Naive thymus-derived CD8-positive, alpha-beta T cell (primary cell): ENCODE measurements at regions not wholly inside any gene's neighbourhood (a gene's known extent, or its start where the extent isn't known, plus 50 kb on each side); places are given as distances from the start of the nearest gene placed in this dataset.
"Not testable (repeated sequence)": the region's sequence is repeated elsewhere in the genome, so short reads cannot be mapped to it uniquely, and the experiment has no call there.

Experiments used
- ATAC-seq, 2 donors: fragments of 150-1000 bp; cut with Tn5 transposase in 1 of 2; sonication (Bioruptor Pico), chemical (Tn5 transposase) in 1 of 2; 1 replicate in 1 of 2; 2 replicates in 1 of 2; pipeline ENCODE4 v1.10.0; 2021; ENCODE audit warnings: mild to moderate bottlenecking in 2 of 2, moderate library complexity in 2 of 2
- POLR2A ChIA-PET: fragments of 350-600 bp; sonication (Branson Sonifier 250); formaldehyde crosslinking; loops from one replicate; lab custom pipeline; 2021; ENCODE audit warnings: antibody characterized with exemption; lab: Charles Lee
- DNase-seq, 10 donors: peaks; one replicate each; pipeline versions ENCODE4 v3.0.0 to v3.0.0-alpha.2; 2020 to 2022
- H3K27ac Mint-ChIP-seq, 10 donors: one replicate each; pipeline ENCODE4 v1.8.0; 2020 to 2022; ENCODE audit warnings: mild to moderate bottlenecking in 10 of 10, mixed read lengths in 10 of 10, moderate library complexity in 4 of 10, inconsistent platforms in 1 of 10
- H3K27me3 Mint-ChIP-seq, 5 donors: one replicate each; pipeline ENCODE4 v1.8.0; 2021 to 2022; ENCODE audit warnings: mixed read lengths in 5 of 5
- H3K36me3 Mint-ChIP-seq, 3 donors: one replicate each; pipeline ENCODE4 v1.8.0; 2020 to 2022; ENCODE audit warnings: mixed read lengths in 3 of 3, mild to moderate bottlenecking in 2 of 3, inconsistent platforms in 1 of 3
- H3K4me1 Mint-ChIP-seq, 4 donors: one replicate each; pipeline ENCODE4 v1.8.0; 2021 to 2022; ENCODE audit warnings: mixed read lengths in 4 of 4
- H3K4me3 Mint-ChIP-seq, 10 donors: one replicate each; pipeline ENCODE4 v1.8.0; 2020 to 2022; ENCODE audit warnings: mild to moderate bottlenecking in 10 of 10, mixed read lengths in 10 of 10, moderate library complexity in 6 of 10, inconsistent platforms in 1 of 10
- H3K9me3 Mint-ChIP-seq, 9 donors: one replicate each; pipeline ENCODE4 v1.8.0; 2020 to 2022; ENCODE audit warnings: mixed read lengths in 9 of 9, mild to moderate bottlenecking in 3 of 9, inconsistent platforms in 1 of 9, moderate library complexity in 1 of 9

- Mint-ChIP-seq H3K27me3 (no peaks in the 10 kb centered on the region), H3K27ac (no peak overlapping the region), H3K4me3 (no peak overlapping the region), H3K4me1 (peaks cover 0 to 2% (median 0%) of the 10 kb centered on the region in 4 donors), H3K36me3 (peaks cover 0 to 5% (median 0%) of the 10 kb centered on the region in 3 donors), H3K9me3 (peaks cover 0 to 11% (median 4%) of the 10 kb centered on the region in 9 donors)
- POLR2A ChIA-PET, result no interaction called here
- ATAC-seq, result no peak
- no peak for DNase-seq
These were observed 113.0 kb downstream of the CXXC4 start for GRCh38 chr4:104381729-104382128.

- H3K9me3 Mint-ChIP-seq, result peaks cover 0 to 15% (median 4%) of the 10 kb centered on the region in 9 donors
- no peaks in the 10 kb centered on the region for H3K27me3 Mint-ChIP-seq
- H3K4me1 Mint-ChIP-seq, result no peaks in the 10 kb centered on the region
- no peak overlapping the region for H3K4me3 Mint-ChIP-seq
- no peaks in the 10 kb centered on the region for H3K36me3 Mint-ChIP-seq
- no peak overlapping the region for H3K27ac Mint-ChIP-seq
- ATAC-seq (no peak), DNase-seq (no peak)
- POLR2A ChIA-PET, result no interaction called here
These were observed 129.1 kb downstream of the CXXC4 start for GRCh38 chr4:104365618-104366017.

- DNase-seq (no peak), ATAC-seq (no peak)
- POLR2A ChIA-PET, result no interaction called here
- no peak overlapping the region for H3K27ac Mint-ChIP-seq
- peaks cover 10 to 45% (median 27%) of the 10 kb centered on the region in 9 donors for H3K9me3 Mint-ChIP-seq
- H3K27me3 Mint-ChIP-seq, result no peaks in the 10 kb centered on the region
- no peaks in the 10 kb centered on the region for H3K4me1 Mint-ChIP-seq
- H3K36me3 Mint-ChIP-seq, result peaks cover 0 to 23% (median 0%) of the 10 kb centered on the region in 3 donors
- no peak overlapping the region for H3K4me3 Mint-ChIP-seq
These were observed 141.2 kb downstream of the CXXC4 start for GRCh38 chr4:104353481-104353880.

- Mint-ChIP-seq H3K27ac (no peak overlapping the region), H3K36me3 (peaks cover 0 to 23% (median 0%) of the 10 kb centered on the region in 3 donors), H3K27me3 (peaks cover 0 to 3% (median 0%) of the 10 kb centered on the region in 5 donors), H3K4me1 (no peaks in the 10 kb centered on the region), H3K9me3 (peaks cover 10 to 47% (median 27%) of the 10 kb centered on the region in 9 donors), H3K4me3 (no peak overlapping the region)
- no peak for DNase-seq
- POLR2A ChIA-PET, result no interaction called here
- no peak for ATAC-seq
These were observed 142.5 kb downstream of the CXXC4 start for GRCh38 chr4:104352211-104352610.

- ATAC-seq (no peak), DNase-seq (no peak)
- Mint-ChIP-seq H3K4me1 (no peaks in the 10 kb centered on the region), H3K27ac (no peak overlapping the region), H3K9me3 (peaks cover 10 to 47% (median 27%) of the 10 kb centered on the region in 9 donors), H3K27me3 (peaks cover 0 to 3% (median 0%) of the 10 kb centered on the region in 5 donors), H3K4me3 (no peak overlapping the region), H3K36me3 (peaks cover 0 to 23% (median 0%) of the 10 kb centered on the region in 3 donors)
- POLR2A ChIA-PET, result no interaction called here
These were observed 143.0 kb downstream of the CXXC4 start for GRCh38 chr4:104351706-104352105.

GRCh38 chr4:104345598-104346242 is 149.0 kb downstream of the CXXC4 start:
- Mint-ChIP-seq H3K4me1 (no peaks in the 10 kb centered on the region), H3K27ac (no peak overlapping the region)

GRCh38 chr4:104344342-104344980 is 150.2 kb downstream of the CXXC4 start:
- DNase-seq, result no peak
- POLR2A ChIA-PET, result no interaction called here
- H3K4me1 Mint-ChIP-seq, result no peaks in the 10 kb centered on the region
- no peaks in the 10 kb centered on the region for H3K36me3 Mint-ChIP-seq
- ATAC-seq, result no peak
- H3K9me3 Mint-ChIP-seq, result peaks cover 0 to 9% (median 3%) of the 10 kb centered on the region in 9 donors
- H3K4me3 Mint-ChIP-seq, result no peak overlapping the region
- H3K27ac Mint-ChIP-seq, result no peak overlapping the region
- H3K27me3 Mint-ChIP-seq, result peaks cover 0 to 3% (median 0%) of the 10 kb centered on the region in 5 donors

More at GRCh38 chr4:104345598-104346242, 149.0 kb downstream of the CXXC4 start:
- H3K9me3 Mint-ChIP-seq, result peaks cover 2 to 15% (median 7%) of the 10 kb centered on the region in 9 donors
- peaks cover 0 to 4% (median 0%) of the 10 kb centered on the region in 3 donors for H3K36me3 Mint-ChIP-seq
- POLR2A ChIA-PET, result no interaction called here
- no peak overlapping the region for H3K4me3 Mint-ChIP-seq
- DNase-seq (no peak), ATAC-seq (no peak)
- peaks cover 0 to 3% (median 0%) of the 10 kb centered on the region in 5 donors for H3K27me3 Mint-ChIP-seq

- Mint-ChIP-seq H3K27ac (no peak overlapping the region), H3K9me3 (peaks cover 0 to 28% (median 6%) of the 10 kb centered on the region in 9 donors), H3K4me1 (no peaks in the 10 kb centered on the region), H3K4me3 (no peak overlapping the region), H3K36me3 (no peaks in the 10 kb centered on the region), H3K27me3 (no peaks in the 10 kb centered on the region)
- ATAC-seq (no peak), DNase-seq (no peak)
- POLR2A ChIA-PET, result no interaction called here
These were observed 160.3 kb downstream of the CXXC4 start for GRCh38 chr4:104334410-104334809.

- H3K4me3 Mint-ChIP-seq, result no peak overlapping the region
- H3K36me3 Mint-ChIP-seq, result no peaks in the 10 kb centered on the region
- H3K4me1 Mint-ChIP-seq, result no peaks in the 10 kb centered on the region
- no peak for ATAC-seq
- no peaks in the 10 kb centered on the region for H3K27me3 Mint-ChIP-seq
- DNase-seq, result no peak
- POLR2A ChIA-PET, result no interaction called here
- peaks cover 0 to 27% (median 9%) of the 10 kb centered on the region in 9 donors for H3K9me3 Mint-ChIP-seq
- no peak overlapping the region for H3K27ac Mint-ChIP-seq
These were observed 164.4 kb downstream of the CXXC4 start for GRCh38 chr4:104330125-104330905.

- ATAC-seq, H3K27ac Mint-ChIP-seq, H3K36me3 Mint-ChIP-seq: not testable (repeated sequence)
These were observed 167.6 kb downstream of the CXXC4 start for GRCh38 chr4:104326991-104327694.

GRCh38 chr4:104302731-104303130 is 192.0 kb downstream of the CXXC4 start:
- Mint-ChIP-seq H3K4me3 (no peak overlapping the region), H3K4me1 (no peaks in the 10 kb centered on the region), H3K9me3 (peaks cover 0 to 22% (median 6%) of the 10 kb centered on the region in 9 donors), H3K27me3 (no peaks in the 10 kb centered on the region), H3K27ac (no peak overlapping the region), H3K36me3 (no peaks in the 10 kb centered on the region)
- POLR2A ChIA-PET, result no interaction called here
- ATAC-seq (no peak), DNase-seq (no peak)

More at GRCh38 chr4:104326991-104327694, 167.6 kb downstream of the CXXC4 start:
- peaks cover 0 to 19% (median 7%) of the 10 kb centered on the region in 9 donors for H3K9me3 Mint-ChIP-seq
- H3K4me3 Mint-ChIP-seq, H3K4me1 Mint-ChIP-seq, H3K27me3 Mint-ChIP-seq, DNase-seq, POLR2A ChIA-PET: not testable (repeated sequence)

GRCh38 chr4:104294811-104295210 is 199.9 kb downstream of the CXXC4 start:
- Mint-ChIP-seq H3K36me3 (no peaks in the 10 kb centered on the region), H3K27ac (no peak overlapping the region), H3K27me3 (no peaks in the 10 kb centered on the region), H3K4me1 (no peaks in the 10 kb centered on the region), H3K4me3 (no peak overlapping the region), H3K9me3 (peaks cover 0 to 27% (median 9%) of the 10 kb centered on the region in 9 donors)
- POLR2A ChIA-PET, result no interaction called here
- ATAC-seq, result no peak
- no peak for DNase-seq
